Endothelial cell of umbilical vein (primary cell): ENCODE measurements at regions not wholly inside any gene's neighbourhood (a gene's known extent, or its start where the extent isn't known, plus 50 kb on each side); places are given as distances from the start of the nearest gene placed in this dataset.

Experiments
- BruUV-seq: library from RNA; stranded (reverse); fragments of 400-500 nt; replicated peaks from 2 replicates; lab custom pipeline; 2021; lab: Mats Ljungman, UMichigan
- CTCF ChIA-PET: fragments of 300-600, 350-600 bp; sonication (Branson Sonifier 250); formaldehyde crosslinking; loops from one replicate; lab custom pipeline; 2021; ENCODE audit warnings: antibody characterized with exemption, inconsistent platforms; lab: Charles Lee
- POLR2A ChIA-PET: fragments of 300-600, 350-600 bp; sonication (Branson Sonifier 250); formaldehyde crosslinking; loops from one replicate; lab custom pipeline; 2021; ENCODE audit warnings: antibody characterized with exemption, inconsistent platforms; lab: Charles Lee
- DNase-seq: peaks from one replicate; pipeline ENCODE4 v3.0.0-alpha.2; 2011; ENCODE audit warnings: low read depth, low spot score
- FAIRE-seq: peaks from 2 replicates; lab custom pipeline; 2011; peaks lifted over from hg19 to GRCh38; lab: Jason Lieb, UNC
- H2AFZ ChIP-seq: 2 replicates; pipeline ENCODE4 v1.6.0; 2012; ENCODE audit warnings: low read depth, low read length, control low read depth, inconsistent platforms
- H3K27ac ChIP-seq: 2 replicates; pipeline ENCODE4 v1.5.1; 2011; ENCODE audit warnings: low read depth, mild to moderate bottlenecking, control low read depth, low read length, moderate library complexity; ENCODE audit not compliant: insufficient read depth
- H3K27me3 ChIP-seq, 2 experiments: 2 replicates each; pipeline versions ENCODE4 v1.6.0 to v1.6.1; 2011; ENCODE audit warnings: low read length in 2 of 2, mixed read lengths in 1 of 2; ENCODE audit not compliant: control insufficient read depth in 2 of 2, insufficient read depth in 2 of 2
- H3K36me3 ChIP-seq, 2 experiments: 2 replicates in 1 of 2; 3 replicates in 1 of 2; pipeline ENCODE4 v1.5.1; 2011; ENCODE audit warnings: low read length in 2 of 2, mild to moderate bottlenecking in 1 of 2, moderate library complexity in 1 of 2; ENCODE audit not compliant: control insufficient read depth in 2 of 2, insufficient read depth in 2 of 2; ENCODE audit errors: extremely low read depth in 1 of 2
- H3K4me1 ChIP-seq: 3 replicates; pipeline ENCODE4 v1.5.1; 2011; ENCODE audit warnings: mild to moderate bottlenecking, low read length; ENCODE audit not compliant: control insufficient read depth, insufficient read depth; ENCODE audit errors: extremely low read depth
- H3K4me2 ChIP-seq: 2 replicates; pipeline ENCODE4 v1.6.1; 2011; ENCODE audit warnings: low read length, control low read depth, mixed read lengths; ENCODE audit not compliant: insufficient read depth
- H3K4me3 ChIP-seq, 3 experiments: fragments of 200-600 bp in 1 of 3; sonication (generic), shearing (Covaris generic) in 1 of 3; replicated peaks in 1 of 3; 2 replicates each; pipeline ENCODE4 v1.5.1; 2011 to 2016; ENCODE audit warnings: control low read depth in 3 of 3, low read length in 3 of 3, mild to moderate bottlenecking in 2 of 3, inconsistent platforms in 1 of 3, low read depth in 1 of 3, moderate library complexity in 1 of 3; ENCODE audit not compliant: insufficient read depth in 1 of 3
- H3K79me2 ChIP-seq: 2 replicates; pipeline ENCODE4 v1.6.0; 2012; ENCODE audit warnings: low read length, inconsistent platforms; ENCODE audit not compliant: control insufficient read depth, insufficient read depth
- H3K9ac ChIP-seq: replicated peaks from 2 replicates; pipeline ENCODE3; 2011; ENCODE audit warnings: low read length, control low read depth; ENCODE audit not compliant: insufficient read depth; ENCODE audit errors: extremely low read depth
- H3K9me1 ChIP-seq: replicated peaks from 3 replicates; pipeline ENCODE4 v1.6.0; 2011; ENCODE audit warnings: mild to moderate bottlenecking, low read length; ENCODE audit not compliant: control insufficient read depth, insufficient read depth; ENCODE audit errors: extremely low read depth
- H3K9me3 ChIP-seq: replicated peaks from 2 replicates; pipeline ENCODE4 v1.5.1; 2012; ENCODE audit warnings: low read length, inconsistent platforms; ENCODE audit not compliant: control insufficient read depth, insufficient read depth
- H4K20me1 ChIP-seq: replicated peaks from 2 replicates; pipeline ENCODE3; 2011; ENCODE audit warnings: mild to moderate bottlenecking, low read length; ENCODE audit not compliant: control insufficient read depth, insufficient read depth; ENCODE audit errors: extremely low read depth
- EZH2 ChIP-seq: IDR thresholded peaks from 2 replicates; pipeline ENCODE4 v1.6.1; 2012; ENCODE audit warnings: borderline replicate concordance, low read depth, mild to moderate bottlenecking, moderate library complexity, low read length, inconsistent platforms; ENCODE audit not compliant: severe bottlenecking
- FOS ChIP-seq: IDR thresholded peaks from 2 replicates; pipeline ENCODE4 v1.6.1; 2011; ENCODE audit warnings: mild to moderate bottlenecking, low read length, moderate library complexity, borderline replicate concordance; ENCODE audit not compliant: insufficient read depth
- GATA2 ChIP-seq: IDR thresholded peaks from 2 replicates; pipeline ENCODE4 v1.7.0; 2011; ENCODE audit warnings: low read depth, mild to moderate bottlenecking, moderate library complexity, mixed read lengths, low read length; ENCODE audit not compliant: insufficient read length, insufficient read depth
- JUN ChIP-seq: IDR thresholded peaks from 2 replicates; pipeline ENCODE4 v1.6.1; 2011; ENCODE audit warnings: borderline replicate concordance, low read depth; ENCODE audit not compliant: insufficient read length, insufficient read depth
- MYC ChIP-seq: IDR thresholded peaks from one replicate; pipeline ENCODE4 v1.6.1; 2011; ENCODE audit warnings: mild to moderate bottlenecking, low read depth, low read length
- POLR2A ChIP-seq: IDR thresholded peaks from 2 replicates; pipeline ENCODE4 v1.6.1; 2012; ENCODE audit warnings: low read depth, mild to moderate bottlenecking, control low read depth, low read length
- POLR2AphosphoS5 ChIP-seq: IDR thresholded peaks from 2 replicates; pipeline ENCODE4 v1.6.1; 2012; ENCODE audit warnings: low read depth, mild to moderate bottlenecking, control low read depth, low read length, moderate library complexity; ENCODE audit not compliant: insufficient read depth
- dilution Hi-C: fragments of 300-500 bp; cut with MboI; formaldehyde crosslinking; loops from one replicate; pipeline ENCODE4 v1.15.0; 2019; ENCODE audit warnings: low sequenced_read_pairs; ENCODE audit not compliant: extremely low pct_ligation_motif_present
- intact Hi-C: fragments of 100-400 bp; cut with micrococcal nuclease; formaldehyde crosslinking; loops from one replicate; pipeline ENCODE4 v1.10.0; 2022
- TF ChIP-seq, protein P1 (sequence below), 2 donors: IDR thresholded peaks; 1 replicate in 1 of 2; 2 replicates in 1 of 2; pipeline ENCODE4 v1.5.1; 2011; ENCODE audit warnings: low read length in 2 of 2, mild to moderate bottlenecking in 2 of 2, moderate library complexity in 2 of 2, control low read depth in 1 of 2, inconsistent platforms in 1 of 2, low read depth in 1 of 2; ENCODE audit not compliant: insufficient read depth in 1 of 2; ENCODE audit errors: extremely low read depth in 1 of 2

GRCh38 chr6:168196881-168197635 lies 118.0 kb upstream of the FRMD1 start:
- dilution Hi-C loops (no loop called here), intact Hi-C loops (no loop called here)
- H3K9me3 ChIP-seq: no peaks in the 10 kb centered on the region
- no peaks in the 10 kb centered on the region for H3K27me3 ChIP-seq
- H3K79me2 ChIP-seq: no peaks in the 10 kb centered on the region
- no peaks in the 10 kb centered on the region for H3K36me3 ChIP-seq
- no peak overlapping the region for H3K9ac ChIP-seq
- no peak for DNase-seq
- H3K4me1 ChIP-seq: no peaks in the 10 kb centered on the region
- H3K4me2 ChIP-seq: no peak overlapping the region
- TF ChIP-seq GATA2 (no peak), POLR2A (no peak), EZH2 (no peak), POLR2AphosphoS5 (no peak), JUN (no peak), MYC (no peak)
- H2AFZ ChIP-seq: no peak overlapping the region
- no peaks in the 10 kb centered on the region for H3K9me1 ChIP-seq
- no TSS peak for BruUV-seq
- ChIA-PET CTCF (no interaction called here), POLR2A (no interaction called here)
- no peak overlapping the region for H3K27ac ChIP-seq
- H3K4me3 ChIP-seq: no peak overlapping the region
- H4K20me1 ChIP-seq: no peaks in the 10 kb centered on the region
- no peak for FAIRE-seq

DNA sequence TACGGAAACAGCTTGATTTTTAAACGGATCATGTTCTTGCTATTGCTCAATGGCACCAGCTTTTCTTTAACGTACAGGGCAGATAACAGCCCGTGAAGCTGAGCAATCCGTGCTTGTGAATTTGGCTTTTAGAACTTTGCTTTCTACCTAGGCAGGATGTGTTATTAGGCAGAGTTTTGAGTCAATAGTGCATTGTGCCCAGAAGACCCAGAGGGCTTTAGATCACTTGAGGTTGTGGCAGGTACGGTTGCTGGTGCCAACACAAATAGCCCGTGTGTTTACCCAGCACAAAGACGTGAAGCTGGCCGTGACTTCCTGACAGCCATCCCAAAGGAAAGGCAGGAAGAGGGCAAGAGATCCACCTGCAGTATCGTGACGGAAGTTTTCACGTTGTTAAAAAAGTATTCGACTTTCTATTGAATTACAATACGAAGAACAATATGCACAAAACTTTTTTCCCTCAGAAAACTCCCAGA lies 117.4 kb upstream of the FRMD1 start:
- BruUV-seq: no TSS peak
- H3K4me2 ChIP-seq: no peak overlapping the region
- FAIRE-seq (no peak), DNase-seq (no peak)
- H3K36me3 ChIP-seq: no peaks in the 10 kb centered on the region
- ChIA-PET POLR2A (no interaction called here), CTCF (no interaction called here)
- no peaks in the 10 kb centered on the region for H3K27me3 ChIP-seq
- H3K79me2 ChIP-seq: no peaks in the 10 kb centered on the region
- no peaks in the 10 kb centered on the region for H3K9me1 ChIP-seq
- H4K20me1 ChIP-seq: no peaks in the 10 kb centered on the region
- H3K4me1 ChIP-seq: no peaks in the 10 kb centered on the region
- H2AFZ ChIP-seq: no peak overlapping the region
- no peak overlapping the region for H3K27ac ChIP-seq
- no peak overlapping the region for H3K9ac ChIP-seq
- H3K9me3 ChIP-seq: no peaks in the 10 kb centered on the region
- dilution Hi-C loops (no loop called here), intact Hi-C loops (no loop called here)
- TF ChIP-seq FOS (no peak), POLR2A (no peak)
- TF ChIP-seq, protein P1, sequence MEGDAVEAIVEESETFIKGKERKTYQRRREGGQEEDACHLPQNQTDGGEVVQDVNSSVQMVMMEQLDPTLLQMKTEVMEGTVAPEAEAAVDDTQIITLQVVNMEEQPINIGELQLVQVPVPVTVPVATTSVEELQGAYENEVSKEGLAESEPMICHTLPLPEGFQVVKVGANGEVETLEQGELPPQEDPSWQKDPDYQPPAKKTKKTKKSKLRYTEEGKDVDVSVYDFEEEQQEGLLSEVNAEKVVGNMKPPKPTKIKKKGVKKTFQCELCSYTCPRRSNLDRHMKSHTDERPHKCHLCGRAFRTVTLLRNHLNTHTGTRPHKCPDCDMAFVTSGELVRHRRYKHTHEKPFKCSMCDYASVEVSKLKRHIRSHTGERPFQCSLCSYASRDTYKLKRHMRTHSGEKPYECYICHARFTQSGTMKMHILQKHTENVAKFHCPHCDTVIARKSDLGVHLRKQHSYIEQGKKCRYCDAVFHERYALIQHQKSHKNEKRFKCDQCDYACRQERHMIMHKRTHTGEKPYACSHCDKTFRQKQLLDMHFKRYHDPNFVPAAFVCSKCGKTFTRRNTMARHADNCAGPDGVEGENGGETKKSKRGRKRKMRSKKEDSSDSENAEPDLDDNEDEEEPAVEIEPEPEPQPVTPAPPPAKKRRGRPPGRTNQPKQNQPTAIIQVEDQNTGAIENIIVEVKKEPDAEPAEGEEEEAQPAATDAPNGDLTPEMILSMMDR (IDR thresholded peaks at IDR 0.05; ENCODE audit: extremely low read depth in 1 of 2, insufficient read depth in 1 of 2, low read depth in 1 of 2, low read length in 2 of 2): no peak
- H3K4me3 ChIP-seq: no peak overlapping the region
